Heart left ventricle (tissue), 16 donors: ENCODE measurements at regions not wholly inside any gene's neighbourhood (a gene's known extent, or its start where the extent isn't known, plus 50 kb on each side); places are given as distances from the start of the nearest gene placed in this dataset.

Experiments
- ATAC-seq, 4 donors: fragments of 200-7000 bp; cut with Tn5 transposase; one replicate each; pipeline ENCODE4 v1.9.1; 2020 to 2022; ENCODE audit warnings: moderate library complexity in 4 of 4, mild to moderate bottlenecking in 3 of 4, moderate number of reproducible peaks in 1 of 4
- DNase-seq, 5 donors: peaks; one replicate each; pipeline ENCODE4 v3.0.0-alpha.2; 2020
- H3K27ac ChIP-seq, 12 donors: fragments of 200-600 bp; sonication (generic) in 4 of 12; one replicate each; pipeline versions ENCODE4 v1.5.0 to v1.8.0; 2016 to 2022; ENCODE audit warnings: mild to moderate bottlenecking in 2 of 12
- H3K27me3 ChIP-seq, 9 donors: fragments of 200-600 bp; sonication (generic) in 2 of 9; one replicate each; pipeline versions ENCODE4 v1.5.1 to v1.8.0; 2016 to 2022; ENCODE audit warnings: mild to moderate bottlenecking in 3 of 9
- H3K36me3 ChIP-seq, 9 donors: fragments of 200-600 bp; sonication (generic) in 2 of 9; one replicate each; pipeline versions ENCODE4 v1.5.0 to v1.8.0; 2018 to 2022; ENCODE audit warnings: mild to moderate bottlenecking in 2 of 9
- H3K4me1 ChIP-seq, 12 donors: fragments of 200-600 bp; sonication (generic) in 4 of 12; one replicate each; pipeline versions ENCODE4 v1.5.0 to v1.8.0; 2016 to 2022; ENCODE audit warnings: mild to moderate bottlenecking in 3 of 12
- H3K4me3 ChIP-seq, 12 donors: fragments of 200-600 bp; sonication (generic) in 4 of 12; one replicate each; pipeline versions ENCODE4 v1.5.0 to v1.8.0; 2017 to 2022; ENCODE audit warnings: mild to moderate bottlenecking in 9 of 12, moderate library complexity in 4 of 12
- H3K9me3 ChIP-seq, 12 donors: fragments of 200-600 bp; sonication (generic) in 4 of 12; one replicate each; pipeline versions ENCODE4 v1.5.0 to v1.8.0; 2016 to 2022; ENCODE audit warnings: mild to moderate bottlenecking in 1 of 12
- POLR2A ChIP-seq, 2 donors: fragments of 450-650 bp; IDR thresholded peaks; one replicate each; pipeline ENCODE4 v1.6.1; 2017; ENCODE audit warnings: antibody characterized with exemption in 2 of 2, mild to moderate bottlenecking in 2 of 2, moderate library complexity in 2 of 2
- WGBS, 4 donors: extraction: QIAGEN DNeasy Blood & Tissue Kit in 2 of 4; methylation state at CpG; one replicate each; pipeline versions ENCODE4 v1.1.5 to v1.1.7; 2013 to 2018; 5-methylcytosine and 5-hydroxymethylcytosine counted together
- intact Hi-C, 10 donors: fragments of 100-400 bp; cut with DNase I; formaldehyde crosslinking; loops; one replicate each; pipeline versions ENCODE4 v1.11.1 to v1.14.2; 2022
- TF ChIP-seq, protein P1 (sequence below), 12 donors: fragments of 200-600 bp; sonication (generic) in 4 of 12; IDR thresholded peaks; one replicate each; pipeline versions ENCODE4 v1.5.0 to v1.8.0; 2018 to 2022; ENCODE audit warnings: antibody characterized with exemption in 12 of 12, mild to moderate bottlenecking in 5 of 12
- donor health status: ischemic (EF 13 %, LVEDD 7.1; RV severe dilation, severe dysfunction).
- donor health status: healthy with polysubstance abuse.
- donor health status: DM: no; HTN: yes; CAD: no.
- donor health status: DM: no; HTN: no; CAD: no.
- donor health status: ischemic (EF 25% LVEDD 6.9; RV normal size, moderate dysfunction).
- donor health status: ischemic (EF 25% LVEDD 5.7; RV mildly dilated, moderate dysfunction).
- donor health status: healthy.
- donor health status: DM: yes; HTN: yes; CAD: no.
- donor health status: ischemic (EF 35%, LVEDD 5.7; RV mildly dilated, moderate dysfunction).
- donor health status: nonischemic (EF 11% LVEDD 7.7; RV severe dilation, severe dysfunction).
- donor health status: DM: yes; HTN: yes; CAD: no.
- donor health status: PGD.
- donor health status: ischemic (EF 29% LVEDD 5.4; RV normal size, mild dysfunction).
- donor health status: nonischemic (EF 23%, LVEDD 6.1; RV moderate dilation, normal function).

DNA sequence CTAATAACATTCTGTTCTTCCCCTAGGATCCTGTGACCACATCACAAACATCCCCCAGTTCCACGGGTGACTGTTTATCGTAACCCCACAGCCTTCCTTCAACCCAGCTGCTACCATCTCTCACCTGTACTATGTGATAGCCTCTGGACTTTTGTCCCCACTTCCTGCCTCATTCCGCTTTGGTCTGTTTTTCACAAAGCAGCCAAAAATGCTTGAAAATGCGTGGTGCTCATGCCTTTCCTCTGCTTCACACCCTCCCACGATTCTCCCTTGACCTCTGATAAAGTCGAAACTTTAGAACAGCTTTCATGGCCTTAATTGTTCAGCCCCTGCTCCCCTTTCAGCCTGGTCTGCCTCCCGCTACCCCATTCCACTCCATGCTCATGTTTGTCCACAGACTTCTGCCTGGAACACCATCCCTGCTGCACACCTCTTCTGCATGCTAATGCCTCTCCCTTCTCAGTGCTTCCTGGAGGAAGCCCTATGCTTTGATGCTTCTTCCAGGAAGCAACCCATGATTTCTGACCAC is 165.6 kb downstream of the PLPP3 start:
- TF ChIP-seq POLR2A (IDR thresholded peaks at IDR 0.05) = no peak
- TF ChIP-seq, protein P1, sequence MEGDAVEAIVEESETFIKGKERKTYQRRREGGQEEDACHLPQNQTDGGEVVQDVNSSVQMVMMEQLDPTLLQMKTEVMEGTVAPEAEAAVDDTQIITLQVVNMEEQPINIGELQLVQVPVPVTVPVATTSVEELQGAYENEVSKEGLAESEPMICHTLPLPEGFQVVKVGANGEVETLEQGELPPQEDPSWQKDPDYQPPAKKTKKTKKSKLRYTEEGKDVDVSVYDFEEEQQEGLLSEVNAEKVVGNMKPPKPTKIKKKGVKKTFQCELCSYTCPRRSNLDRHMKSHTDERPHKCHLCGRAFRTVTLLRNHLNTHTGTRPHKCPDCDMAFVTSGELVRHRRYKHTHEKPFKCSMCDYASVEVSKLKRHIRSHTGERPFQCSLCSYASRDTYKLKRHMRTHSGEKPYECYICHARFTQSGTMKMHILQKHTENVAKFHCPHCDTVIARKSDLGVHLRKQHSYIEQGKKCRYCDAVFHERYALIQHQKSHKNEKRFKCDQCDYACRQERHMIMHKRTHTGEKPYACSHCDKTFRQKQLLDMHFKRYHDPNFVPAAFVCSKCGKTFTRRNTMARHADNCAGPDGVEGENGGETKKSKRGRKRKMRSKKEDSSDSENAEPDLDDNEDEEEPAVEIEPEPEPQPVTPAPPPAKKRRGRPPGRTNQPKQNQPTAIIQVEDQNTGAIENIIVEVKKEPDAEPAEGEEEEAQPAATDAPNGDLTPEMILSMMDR (IDR thresholded peaks at IDR 0.05) = no peak
- H3K9me3 ChIP-seq = no peaks in the 10 kb centered on the region
- DNase-seq = no peak
- no peak for ATAC-seq
- WGBS, 4 donors = 61 to 71% (median 68%) methylated on average over 7 of the region's 7 CpGs
- no peaks in the 10 kb centered on the region for H3K27me3 ChIP-seq
- H3K36me3 ChIP-seq = no peaks in the 10 kb centered on the region
- H3K4me1 ChIP-seq = peaks cover 0 to 49% (median 14%) of the 10 kb centered on the region in 12 donors
- H3K4me3 ChIP-seq = no peak overlapping the region
- intact Hi-C loops = loop anchor here in 7 of 10 donors (2.0 to 10.0 kb wide), 5 partner anchors 121 to 229 kb away; partner anchors contain the start of gene PLPP3 (in 6 of the 7)
- H3K27ac ChIP-seq = peak overlapping the region in 1 of 12 donors; percentile 35

DNA sequence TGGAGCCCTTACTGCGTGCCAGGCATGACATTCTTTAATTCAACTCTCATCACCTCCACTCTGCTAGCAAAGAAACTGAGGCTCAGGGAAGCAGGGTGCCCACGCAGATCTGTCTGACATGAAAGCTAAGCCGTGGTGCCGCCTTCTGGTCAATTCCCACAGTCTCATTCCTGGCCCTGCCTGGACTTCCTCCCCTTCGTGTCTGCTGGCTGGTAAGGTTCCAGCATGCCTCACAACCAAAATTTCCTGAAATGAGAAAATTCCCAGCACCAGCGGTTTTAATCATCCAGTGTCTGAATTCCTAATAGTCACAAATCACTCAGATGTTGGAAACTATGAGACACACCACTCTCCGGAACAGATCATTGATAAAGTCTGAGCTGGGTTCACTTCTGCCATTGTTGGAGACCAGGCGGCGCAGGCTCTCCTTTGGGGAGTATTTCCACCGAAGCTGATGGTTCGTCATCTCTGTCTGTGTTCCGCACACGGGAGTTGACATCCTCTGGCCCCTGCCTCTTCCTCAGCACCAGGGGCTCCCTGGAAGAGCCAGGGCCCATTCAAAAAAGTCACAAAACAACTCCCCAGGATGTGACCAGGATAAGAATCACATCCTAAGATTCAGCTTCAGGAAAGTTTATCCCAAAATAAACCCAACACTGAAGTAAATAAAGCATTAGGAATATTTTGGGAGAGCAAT is 167.7 kb downstream of the PLPP3 start:
- intact Hi-C loops = loop anchor here in 7 of 10 donors (1.0 to 10.0 kb wide), 6 partner anchors 37 to 227 kb away; partner anchors contain the start of gene PLPP3 (in 5 of the 7)
- H3K4me3 ChIP-seq = no peak overlapping the region
- TF ChIP-seq POLR2A (IDR thresholded peaks at IDR 0.05) = no peak
- TF ChIP-seq, protein P1 (IDR thresholded peaks at IDR 0.05) = peak in 10 of 12 donors; percentile 23 to 63 (median 44)
- 58 to 66% (median 63%) methylated on average over 13 of the region's 13 CpGs for WGBS, 4 donors
- no peaks in the 10 kb centered on the region for H3K9me3 ChIP-seq
- peak overlapping the region; percentile 28 to 84 (median 59) for H3K27ac ChIP-seq
- no peaks in the 10 kb centered on the region for H3K36me3 ChIP-seq
- peak; percentile 44 to 85 (median 76) for ATAC-seq
- DNase-seq = peak in 4 of 5 donors; percentile 50 to 69 (median 60)
- H3K4me1 ChIP-seq = peaks cover 0 to 33% (median 10%) of the 10 kb centered on the region in 12 donors
- H3K27me3 ChIP-seq = no peaks in the 10 kb centered on the region

DNA sequence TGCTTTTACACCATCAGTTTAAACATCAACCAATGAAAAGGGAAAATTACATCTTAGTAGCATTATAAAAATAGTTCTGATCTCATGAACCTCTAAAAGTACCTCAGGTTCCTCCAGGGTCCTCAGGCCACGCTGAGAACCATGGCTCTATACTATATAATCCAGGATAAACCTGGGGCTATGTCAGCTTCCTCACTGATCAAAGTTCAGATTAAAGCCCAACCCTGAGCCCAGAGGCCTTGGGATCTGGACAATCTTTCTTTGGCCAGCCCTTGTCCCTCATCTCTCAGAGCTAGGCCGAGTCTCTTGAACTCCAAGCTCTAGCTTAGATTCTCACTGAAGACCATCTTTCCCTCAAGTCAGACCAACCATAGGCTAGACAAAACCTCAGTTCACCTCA is 168.3 kb downstream of the PLPP3 start:
- no peak overlapping the region for H3K4me3 ChIP-seq
- WGBS, 4 donors = 56 to 74% (median 67%) methylated on average over 2 of the region's 2 CpGs
- no peaks in the 10 kb centered on the region for H3K36me3 ChIP-seq
- no peak for TF ChIP-seq POLR2A (IDR thresholded peaks at IDR 0.05)
- TF ChIP-seq, protein P1 (IDR thresholded peaks at IDR 0.05) = no peak
- intact Hi-C loops = loop anchor here in 7 of 10 donors (1.0 to 10.0 kb wide), 6 partner anchors 37 to 226 kb away; partner anchors contain the start of gene PLPP3 (in 5 of the 7)
- DNase-seq (no peak), ATAC-seq (no peak)
- H3K4me1 ChIP-seq = peaks cover 0 to 33% (median 10%) of the 10 kb centered on the region in 12 donors
- no peaks in the 10 kb centered on the region for H3K27me3 ChIP-seq
- H3K9me3 ChIP-seq = no peaks in the 10 kb centered on the region
- peak overlapping the region; percentile 28 to 84 (median 59) for H3K27ac ChIP-seq

DNA sequence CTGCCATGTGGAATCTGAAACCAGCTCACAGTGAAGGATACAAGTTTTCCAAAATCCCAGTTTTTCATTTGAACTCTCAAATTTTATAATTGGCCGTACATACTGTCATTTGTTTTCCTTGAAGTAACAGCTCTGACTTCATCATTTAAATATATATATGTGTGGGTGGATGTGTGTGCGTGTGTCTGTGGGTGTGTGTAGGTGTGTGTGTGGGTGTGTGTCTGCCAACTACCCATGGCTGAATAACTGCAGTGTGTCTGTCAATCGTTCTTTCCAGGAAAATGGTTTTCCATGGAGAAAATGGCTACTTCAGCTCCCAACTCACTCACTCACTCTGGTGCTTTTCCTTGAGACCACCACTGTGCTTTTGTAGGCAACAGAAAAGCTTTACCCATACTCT is 169.0 kb downstream of the PLPP3 start:
- DNase-seq (no peak), ATAC-seq (no peak)
- Histone ChIP-seq H3K4me3 (no peak overlapping the region), H3K27me3 (no peaks in the 10 kb centered on the region), H3K4me1 (peaks cover 0 to 32% (median 10%) of the 10 kb centered on the region in 12 donors), H3K27ac (peak overlapping the region in 3 of 12 donors; percentile 1 to 84 (median 80)), H3K36me3 (no peaks in the 10 kb centered on the region), H3K9me3 (no peaks in the 10 kb centered on the region)
- 83 to 94% (median 91%) methylated on average over 3 of the region's 3 CpGs for WGBS, 4 donors
- intact Hi-C loops = loop anchor here in 6 of 10 donors (2.0 to 10.0 kb wide), 5 partner anchors 118 to 226 kb away; partner anchors contain the start of gene PLPP3 (in 5 of the 6)
- TF ChIP-seq, protein P1 (IDR thresholded peaks at IDR 0.05) = no peak
- TF ChIP-seq POLR2A (IDR thresholded peaks at IDR 0.05) = no peak
